IPS DF 6.9 (cell line): ENCODE measurements at regions not wholly inside any gene's neighbourhood (a gene's known extent, or its start where the extent isn't known, plus 50 kb on each side); places are given as distances from the start of the nearest gene placed in this dataset.

Experiments
- DNase-seq: peaks from one replicate; pipeline ENCODE4 v3.0.0-alpha.2; 2013; ENCODE audit warnings: low read depth, low spot score
- H3K27ac ChIP-seq: one replicate; pipeline ENCODE4 v1.5.1; 2013; ENCODE audit warnings: low read length, control low read depth
- H3K27me3 ChIP-seq: 2 replicates; pipeline ENCODE4 v1.6.1; 2013; ENCODE audit warnings: mild to moderate bottlenecking, low read length; ENCODE audit not compliant: control insufficient read depth, insufficient read depth
- H3K36me3 ChIP-seq: 2 replicates; pipeline ENCODE4 v1.6.1; 2013; ENCODE audit warnings: low read length; ENCODE audit not compliant: control insufficient read depth, insufficient read depth
- H3K4me1 ChIP-seq: 2 replicates; pipeline ENCODE4 v1.6.1; 2013; ENCODE audit warnings: low read length; ENCODE audit not compliant: control insufficient read depth, insufficient read depth
- H3K4me3 ChIP-seq: 2 replicates; pipeline ENCODE4 v1.5.1; 2013; ENCODE audit warnings: mild to moderate bottlenecking, low read length
- H3K9me3 ChIP-seq: 2 replicates; pipeline ENCODE4 v1.6.1; 2013; ENCODE audit warnings: low read length, inconsistent platforms; ENCODE audit not compliant: control insufficient read depth, insufficient read depth
- WGBS: extraction: QIAGEN DNeasy Blood & Tissue Kit; methylation state at CpG from one replicate; pipeline ENCODE4 v1.1.7; 2013; ENCODE audit warnings: mixed read lengths, missing lambda C conversion rate; ENCODE audit not compliant: insufficient read length, insufficient coverage; 5-methylcytosine and 5-hydroxymethylcytosine counted together

GRCh38 chr15:38745126-38745525 is 180.5 kb upstream of the RASGRP1 start:
- H3K36me3 ChIP-seq = no peaks in the 10 kb centered on the region
- H3K9me3 ChIP-seq = no peaks in the 10 kb centered on the region
- no peaks in the 10 kb centered on the region for H3K4me1 ChIP-seq
- no peak overlapping the region for H3K27ac ChIP-seq
- DNase-seq = no peak
- no CpG with 5 or more reads among the region's 1 CpG for WGBS
- H3K4me3 ChIP-seq = no peak overlapping the region
- H3K27me3 ChIP-seq = no peaks in the 10 kb centered on the region

GRCh38 chr15:38745626-38746025 is 181.0 kb upstream of the RASGRP1 start:
- Histone ChIP-seq H3K4me3 (no peak overlapping the region), H3K36me3 (no peaks in the 10 kb centered on the region), H3K9me3 (no peaks in the 10 kb centered on the region), H3K27ac (no peak overlapping the region), H3K27me3 (no peaks in the 10 kb centered on the region), H3K4me1 (no peaks in the 10 kb centered on the region)
- WGBS = no CpG with 5 or more reads among the region's 3 CpGs
- DNase-seq = no peak

GRCh38 chr15:38746211-38746610 is 181.6 kb upstream of the RASGRP1 start:
- Histone ChIP-seq H3K4me1 (no peaks in the 10 kb centered on the region), H3K36me3 (no peaks in the 10 kb centered on the region), H3K27ac (no peak overlapping the region), H3K4me3 (no peak overlapping the region), H3K9me3 (no peaks in the 10 kb centered on the region), H3K27me3 (no peaks in the 10 kb centered on the region)
- DNase-seq = no peak
- WGBS = no CpG with 5 or more reads among the region's 1 CpG

GRCh38 chr15:38748710-38749109 is 184.1 kb upstream of the RASGRP1 start:
- Histone ChIP-seq H3K36me3 (no peaks in the 10 kb centered on the region), H3K4me1 (no peaks in the 10 kb centered on the region), H3K27me3 (no peaks in the 10 kb centered on the region), H3K4me3 (no peak overlapping the region), H3K9me3 (no peaks in the 10 kb centered on the region), H3K27ac (no peak overlapping the region)
- DNase-seq = no peak
- no CpG with 5 or more reads among the region's 2 CpGs for whole genome bisulfite sequencing

GRCh38 chr15:38750786-38751185 is 186.2 kb upstream of the RASGRP1 start:
- Histone ChIP-seq H3K9me3 (no peaks in the 10 kb centered on the region), H3K4me1 (no peaks in the 10 kb centered on the region), H3K27me3 (no peaks in the 10 kb centered on the region), H3K4me3 (no peak overlapping the region), H3K36me3 (no peaks in the 10 kb centered on the region), H3K27ac (no peak overlapping the region)
- DNase-seq = no peak
- no CpG with 5 or more reads among the region's 5 CpGs for whole genome bisulfite sequencing

GRCh38 chr15:38755718-38756117 is 191.1 kb upstream of the RASGRP1 start:
- Histone ChIP-seq H3K27me3 (no peaks in the 10 kb centered on the region), H3K27ac (no peak overlapping the region), H3K4me1 (no peaks in the 10 kb centered on the region), H3K36me3 (no peaks in the 10 kb centered on the region), H3K4me3 (no peak overlapping the region), H3K9me3 (no peaks in the 10 kb centered on the region)
- no peak for DNase-seq
- no CpG with 5 or more reads among the region's 2 CpGs for WGBS

- Histone ChIP-seq H3K9me3 (no peaks in the 10 kb centered on the region), H3K27ac (no peak overlapping the region), H3K4me1 (no peaks in the 10 kb centered on the region), H3K36me3 (no peaks in the 10 kb centered on the region), H3K27me3 (no peaks in the 10 kb centered on the region), H3K4me3 (no peak overlapping the region)
- WGBS = no CpG with 5 or more reads among the region's 5 CpGs
- no peak for DNase-seq
These were observed 191.8 kb upstream of the RASGRP1 start for GRCh38 chr15:38756441-38756840.

GRCh38 chr15:38758043-38758442 is 193.4 kb upstream of the RASGRP1 start:
- no peaks in the 10 kb centered on the region for H3K4me1 ChIP-seq
- H3K27me3 ChIP-seq = no peaks in the 10 kb centered on the region
- WGBS = no CpG with 5 or more reads among the region's 1 CpG
- no peak overlapping the region for H3K4me3 ChIP-seq
- H3K9me3 ChIP-seq = no peaks in the 10 kb centered on the region
- H3K27ac ChIP-seq = no peak overlapping the region
- DNase-seq = no peak
- no peaks in the 10 kb centered on the region for H3K36me3 ChIP-seq

GRCh38 chr15:38761681-38762080 is 197.1 kb upstream of the RASGRP1 start:
- H3K4me3 ChIP-seq = no peak overlapping the region
- no peaks in the 10 kb centered on the region for H3K27me3 ChIP-seq
- no peaks in the 10 kb centered on the region for H3K4me1 ChIP-seq
- no CpG with 5 or more reads among the region's 2 CpGs for WGBS
- no peaks in the 10 kb centered on the region for H3K9me3 ChIP-seq
- H3K36me3 ChIP-seq = no peaks in the 10 kb centered on the region
- no peak overlapping the region for H3K27ac ChIP-seq
- no peak for DNase-seq

- WGBS = no CpG with 5 or more reads among the region's 6 CpGs
- H3K36me3 ChIP-seq = no peaks in the 10 kb centered on the region
- no peaks in the 10 kb centered on the region for H3K27me3 ChIP-seq
- 0 out of 2 replicates have a peak, but pooled peaks cover 2% of the 10 kb centered on the region for H3K4me1 ChIP-seq
- no peak overlapping the region for H3K27ac ChIP-seq
- no peaks in the 10 kb centered on the region for H3K9me3 ChIP-seq
- peak; percentile 13 for DNase-seq
- H3K4me3 ChIP-seq = no peak overlapping the region; the same call in 1 of the 2 replicates
These were observed 204.4 kb upstream of the RASGRP1 start for GRCh38 chr15:38768970-38769369.

GRCh38 chr15:38769492-38769891 is 204.9 kb upstream of the RASGRP1 start:
- no peak overlapping the region for H3K27ac ChIP-seq
- no CpG with 5 or more reads among the region's 2 CpGs for WGBS

More at GRCh38 chr15:38769492-38769891, 204.9 kb upstream of the RASGRP1 start:
- no peaks in the 10 kb centered on the region for H3K27me3 ChIP-seq
- no peak for DNase-seq
- no peak overlapping the region for H3K4me3 ChIP-seq
- no peaks in the 10 kb centered on the region for H3K9me3 ChIP-seq
- H3K36me3 ChIP-seq = no peaks in the 10 kb centered on the region
- 0 out of 2 replicates have a peak, but pooled peaks cover 2% of the 10 kb centered on the region for H3K4me1 ChIP-seq
